Activated naive CD8-positive, alpha-beta T cell treated with anti-CD3 and anti-CD28 coated beads, Interleukin-2, amount 50 U/mL, for 24 hours (primary cell): ENCODE measurements at regions not wholly inside any gene's neighbourhood (a gene's known extent, or its start where the extent isn't known, plus 50 kb on each side); places are given as distances from the start of the nearest gene placed in this dataset.
"Not testable (repeated sequence)": the region's sequence is repeated elsewhere in the genome, so short reads cannot be mapped to it uniquely, and the experiment has no call there.

ENCODE experiments used
- ATAC-seq: fragments of 150-1000 bp; cut with Tn5 transposase; one replicate; pipeline ENCODE4 v1.10.0; 2021
- DNase-seq: peaks from one replicate; pipeline ENCODE4 v3.0.0; 2021
- H3K27ac Mint-ChIP-seq: one replicate; pipeline ENCODE4 v1.8.0; 2021; ENCODE audit warnings: mild to moderate bottlenecking, mixed read lengths
- H3K27me3 Mint-ChIP-seq: one replicate; pipeline ENCODE4 v1.8.0; 2021; ENCODE audit warnings: mixed read lengths
- H3K36me3 Mint-ChIP-seq: one replicate; pipeline ENCODE4 v1.8.0; 2021; ENCODE audit warnings: low read depth, mixed read lengths
- H3K4me1 Mint-ChIP-seq: one replicate; pipeline ENCODE4 v1.8.0; 2021; ENCODE audit warnings: mixed read lengths
- H3K4me3 Mint-ChIP-seq: one replicate; pipeline ENCODE4 v1.8.0; 2021; ENCODE audit warnings: mild to moderate bottlenecking, moderate library complexity, mixed read lengths
- H3K9me3 Mint-ChIP-seq: one replicate; pipeline ENCODE4 v1.8.0; 2021; ENCODE audit warnings: mixed read lengths

- ATAC-seq, result no peak
- Mint-ChIP-seq H3K27me3 (no peaks in the 10 kb centered on the region), H3K4me1 (no peaks in the 10 kb centered on the region), H3K9me3 (no peaks in the 10 kb centered on the region), H3K36me3 (no peaks in the 10 kb centered on the region), H3K4me3 (no peak overlapping the region), H3K27ac (no peak overlapping the region)
- DNase-seq, result no peak
Observed at GRCh38 chr10:81177651-81178244, 640.0 kb downstream of the SH2D4B start.

- Mint-ChIP-seq H3K4me3 (no peak overlapping the region), H3K36me3 (no peaks in the 10 kb centered on the region), H3K9me3 (no peaks in the 10 kb centered on the region), H3K27me3 (no peaks in the 10 kb centered on the region), H3K4me1 (no peaks in the 10 kb centered on the region), H3K27ac (no peak overlapping the region)
- no peak for ATAC-seq
- DNase-seq, result no peak
Observed at GRCh38 chr10:81179324-81179723, 641.6 kb downstream of the SH2D4B start.

- ATAC-seq, result no peak
- no peak for DNase-seq
- Mint-ChIP-seq H3K4me3 (no peak overlapping the region), H3K4me1 (no peaks in the 10 kb centered on the region), H3K27me3 (no peaks in the 10 kb centered on the region), H3K27ac (no peak overlapping the region), H3K9me3 (no peaks in the 10 kb centered on the region), H3K36me3 (no peaks in the 10 kb centered on the region)
Observed at GRCh38 chr10:81179805-81180452, 642.2 kb downstream of the SH2D4B start.

GRCh38 chr10:81182296-81182695 is 644.6 kb downstream of the SH2D4B start:
- H3K4me1 Mint-ChIP-seq, result no peaks in the 10 kb centered on the region
- no peak for ATAC-seq
- no peak for DNase-seq
- no peak overlapping the region for H3K4me3 Mint-ChIP-seq
- H3K36me3 Mint-ChIP-seq, result no peaks in the 10 kb centered on the region
- no peak overlapping the region for H3K27ac Mint-ChIP-seq
- no peaks in the 10 kb centered on the region for H3K9me3 Mint-ChIP-seq
- no peaks in the 10 kb centered on the region for H3K27me3 Mint-ChIP-seq

GRCh38 chr10:81192221-81192788 is 654.6 kb downstream of the SH2D4B start:
- Mint-ChIP-seq H3K27ac (no peak overlapping the region), H3K27me3 (no peaks in the 10 kb centered on the region), H3K36me3 (no peaks in the 10 kb centered on the region), H3K4me3 (no peak overlapping the region), H3K4me1 (no peaks in the 10 kb centered on the region), H3K9me3 (no peaks in the 10 kb centered on the region)
- ATAC-seq (no peak), DNase-seq (no peak)

GRCh38 chr10:81200801-81201200 is 663.1 kb downstream of the SH2D4B start:
- DNase-seq (no peak), ATAC-seq (no peak)
- Mint-ChIP-seq H3K4me3 (no peak overlapping the region), H3K27me3 (no peaks in the 10 kb centered on the region), H3K9me3 (no peaks in the 10 kb centered on the region), H3K27ac (no peak overlapping the region), H3K36me3 (no peaks in the 10 kb centered on the region), H3K4me1 (no peaks in the 10 kb centered on the region)

GRCh38 chr10:81207359-81207758 is 667.6 kb upstream of the NRG3 start:
- H3K36me3 Mint-ChIP-seq, DNase-seq, ATAC-seq, H3K27ac Mint-ChIP-seq, H3K4me1 Mint-ChIP-seq, H3K27me3 Mint-ChIP-seq, H3K4me3 Mint-ChIP-seq, H3K9me3 Mint-ChIP-seq: not testable (repeated sequence)

- no peak overlapping the region for H3K4me3 Mint-ChIP-seq
Observed at GRCh38 chr10:81213370-81213769, 661.6 kb upstream of the NRG3 start.

GRCh38 chr10:81215498-81215897 is 659.5 kb upstream of the NRG3 start:
- no peaks in the 10 kb centered on the region for H3K27me3 Mint-ChIP-seq
- H3K36me3 Mint-ChIP-seq, result no peaks in the 10 kb centered on the region
- no peaks in the 10 kb centered on the region for H3K9me3 Mint-ChIP-seq
- H3K4me1 Mint-ChIP-seq, result no peaks in the 10 kb centered on the region
- ATAC-seq, result no peak
- no peak overlapping the region for H3K4me3 Mint-ChIP-seq
- no peak overlapping the region for H3K27ac Mint-ChIP-seq
- no peak for DNase-seq

More at GRCh38 chr10:81213370-81213769, 661.6 kb upstream of the NRG3 start:
- ATAC-seq (no peak), DNase-seq (no peak)
- Mint-ChIP-seq H3K36me3 (no peaks in the 10 kb centered on the region), H3K27me3 (no peaks in the 10 kb centered on the region), H3K9me3 (no peaks in the 10 kb centered on the region), H3K4me1 (no peaks in the 10 kb centered on the region), H3K27ac (no peak overlapping the region)

GRCh38 chr10:81216949-81217348 is 658.0 kb upstream of the NRG3 start:
- DNase-seq (no peak), ATAC-seq (no peak)
- H3K36me3 Mint-ChIP-seq, result no peaks in the 10 kb centered on the region
- no peaks in the 10 kb centered on the region for H3K4me1 Mint-ChIP-seq
- H3K9me3 Mint-ChIP-seq, result no peaks in the 10 kb centered on the region
- no peaks in the 10 kb centered on the region for H3K27me3 Mint-ChIP-seq
- no peak overlapping the region for H3K4me3 Mint-ChIP-seq
- no peak overlapping the region for H3K27ac Mint-ChIP-seq

GRCh38 chr10:81218307-81218706 is 656.7 kb upstream of the NRG3 start:
- Mint-ChIP-seq H3K27me3 (no peaks in the 10 kb centered on the region), H3K9me3 (no peaks in the 10 kb centered on the region), H3K36me3 (no peaks in the 10 kb centered on the region), H3K4me1 (no peaks in the 10 kb centered on the region), H3K27ac (no peak overlapping the region), H3K4me3 (no peak overlapping the region)
- no peak for DNase-seq
- ATAC-seq, result no peak

- Mint-ChIP-seq H3K27ac (no peak overlapping the region), H3K36me3 (peaks cover 1% of the 10 kb centered on the region), H3K4me3 (no peak overlapping the region), H3K9me3 (no peaks in the 10 kb centered on the region), H3K4me1 (no peaks in the 10 kb centered on the region), H3K27me3 (no peaks in the 10 kb centered on the region)
- ATAC-seq (no peak), DNase-seq (no peak)
Observed at GRCh38 chr10:81219758-81220157, 655.2 kb upstream of the NRG3 start.

- Mint-ChIP-seq H3K9me3 (peaks cover 4% of the 10 kb centered on the region), H3K36me3 (no peaks in the 10 kb centered on the region), H3K4me1 (no peaks in the 10 kb centered on the region), H3K27me3 (no peaks in the 10 kb centered on the region), H3K27ac (no peak overlapping the region), H3K4me3 (no peak overlapping the region)
- DNase-seq (no peak), ATAC-seq (no peak)
Observed at GRCh38 chr10:81248886-81249285, 626.1 kb upstream of the NRG3 start.

GRCh38 chr10:81251457-81252115 is 623.4 kb upstream of the NRG3 start:
- H3K27me3 Mint-ChIP-seq, result no peaks in the 10 kb centered on the region
- no peak for DNase-seq

GRCh38 chr10:81264991-81265390 is 610.0 kb upstream of the NRG3 start:
- H3K36me3 Mint-ChIP-seq, DNase-seq, ATAC-seq, H3K9me3 Mint-ChIP-seq, H3K27me3 Mint-ChIP-seq, H3K4me1 Mint-ChIP-seq, H3K27ac Mint-ChIP-seq, H3K4me3 Mint-ChIP-seq: not testable (repeated sequence)

More at GRCh38 chr10:81251457-81252115, 623.4 kb upstream of the NRG3 start:
- peaks cover 6% of the 10 kb centered on the region for H3K9me3 Mint-ChIP-seq
- H3K36me3 Mint-ChIP-seq, result no peaks in the 10 kb centered on the region
- no peak overlapping the region for H3K4me3 Mint-ChIP-seq
- H3K27ac Mint-ChIP-seq, result no peak overlapping the region
- H3K4me1 Mint-ChIP-seq, result no peaks in the 10 kb centered on the region
- no peak for ATAC-seq
